Prostate gland (tissue), 2 donors: ENCODE measurements at regions not wholly inside any gene's neighbourhood (a gene's known extent, or its start where the extent isn't known, plus 50 kb on each side); places are given as distances from the start of the nearest gene placed in this dataset.

Experiments used
- POLR2A ChIP-seq: fragments of 450-650 bp; IDR thresholded peaks from one replicate; pipeline ENCODE4 v1.6.1; 2016; ENCODE audit warnings: antibody characterized with exemption, mild to moderate bottlenecking
- POLR2AphosphoS5 ChIP-seq: sonication (generic); formaldehyde crosslinking; IDR thresholded peaks from one replicate; pipeline ENCODE4 v1.6.1; 2017; ENCODE audit warnings: antibody characterized with exemption
- TF ChIP-seq, protein P1 (sequence below), 4 experiments: fragments of 200-600 bp in 2 of 4; fragments of 450-650 bp in 2 of 4; sonication (generic) in 2 of 4; IDR thresholded peaks; 1 replicate in 3 of 4; 2 replicates in 1 of 4; pipeline ENCODE4 v1.5.1; 2016 to 2019; ENCODE audit warnings: antibody characterized with exemption in 4 of 4, mild to moderate bottlenecking in 2 of 4, moderate library complexity in 2 of 4

DNA sequence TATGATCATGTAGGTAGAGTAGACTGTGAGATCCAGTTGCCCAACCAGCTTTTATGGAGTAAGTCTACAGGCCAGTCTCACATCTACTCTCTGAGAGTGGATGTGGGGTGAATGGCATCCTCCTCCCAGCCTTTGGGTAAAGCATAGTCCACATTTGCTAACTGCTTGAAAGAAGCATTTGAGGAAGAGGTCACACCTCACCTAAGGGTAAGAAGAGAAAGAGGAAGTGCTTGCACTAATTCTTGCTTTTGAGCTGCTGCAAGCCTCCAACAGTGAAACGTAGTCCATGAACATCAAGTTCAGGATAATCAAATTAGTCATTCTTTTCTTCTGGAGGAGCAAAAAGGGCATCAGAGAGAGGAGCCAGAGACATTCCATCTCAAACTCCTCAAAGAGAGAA, 93.9 kb upstream of the AGR3 start:
- TF ChIP-seq, protein P1, sequence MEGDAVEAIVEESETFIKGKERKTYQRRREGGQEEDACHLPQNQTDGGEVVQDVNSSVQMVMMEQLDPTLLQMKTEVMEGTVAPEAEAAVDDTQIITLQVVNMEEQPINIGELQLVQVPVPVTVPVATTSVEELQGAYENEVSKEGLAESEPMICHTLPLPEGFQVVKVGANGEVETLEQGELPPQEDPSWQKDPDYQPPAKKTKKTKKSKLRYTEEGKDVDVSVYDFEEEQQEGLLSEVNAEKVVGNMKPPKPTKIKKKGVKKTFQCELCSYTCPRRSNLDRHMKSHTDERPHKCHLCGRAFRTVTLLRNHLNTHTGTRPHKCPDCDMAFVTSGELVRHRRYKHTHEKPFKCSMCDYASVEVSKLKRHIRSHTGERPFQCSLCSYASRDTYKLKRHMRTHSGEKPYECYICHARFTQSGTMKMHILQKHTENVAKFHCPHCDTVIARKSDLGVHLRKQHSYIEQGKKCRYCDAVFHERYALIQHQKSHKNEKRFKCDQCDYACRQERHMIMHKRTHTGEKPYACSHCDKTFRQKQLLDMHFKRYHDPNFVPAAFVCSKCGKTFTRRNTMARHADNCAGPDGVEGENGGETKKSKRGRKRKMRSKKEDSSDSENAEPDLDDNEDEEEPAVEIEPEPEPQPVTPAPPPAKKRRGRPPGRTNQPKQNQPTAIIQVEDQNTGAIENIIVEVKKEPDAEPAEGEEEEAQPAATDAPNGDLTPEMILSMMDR (IDR thresholded peaks at IDR 0.05) = no peak
- TF ChIP-seq POLR2A = no peak
- no peak for TF ChIP-seq POLR2AphosphoS5
